ENCODE measurements at regions not wholly inside any gene's neighbourhood (a gene's known extent, or its start where the extent isn't known, plus 50 kb on each side); places are given as distances from the start of the nearest gene placed in this dataset.

DNA sequence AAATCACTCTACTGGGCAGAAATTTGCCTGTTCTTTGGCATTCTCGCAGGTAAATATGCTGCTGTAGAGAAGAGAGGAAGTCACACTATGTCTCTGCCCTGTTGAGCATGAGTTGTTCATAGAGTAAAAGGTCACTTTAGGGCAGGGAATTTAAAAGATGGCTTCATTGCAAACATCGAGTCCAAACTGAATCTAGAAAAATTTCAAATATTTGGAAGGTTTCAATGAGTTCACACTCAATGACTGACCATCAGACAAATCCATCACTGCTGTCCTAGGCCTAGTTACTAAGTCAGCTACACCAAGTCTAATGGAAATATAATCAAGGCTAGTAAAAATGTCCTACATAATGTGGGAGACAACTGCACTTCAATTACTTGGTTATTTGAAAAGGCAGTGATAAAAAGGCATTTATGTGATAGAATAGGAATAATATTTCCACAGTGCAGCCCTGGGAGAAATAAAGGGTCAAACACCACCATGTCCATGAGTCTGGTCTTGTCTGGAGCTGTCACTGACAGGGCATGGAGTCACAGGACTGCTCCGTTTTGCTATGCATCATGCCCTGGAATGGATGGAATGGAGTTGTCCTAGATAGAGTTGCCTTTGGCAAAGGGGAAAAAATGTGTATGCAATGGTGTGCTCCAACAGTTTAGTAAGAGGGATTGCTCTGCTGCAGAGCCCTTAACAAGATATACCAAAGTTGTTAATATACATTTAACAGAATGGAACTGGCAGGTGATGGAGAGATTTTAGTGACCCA is 218.5 kb upstream of the DAPK1 start:
- no peak for TF ChIP-seq EP300 (IDR thresholded peaks at IDR 0.05)
- TF ChIP-seq, protein P1, sequence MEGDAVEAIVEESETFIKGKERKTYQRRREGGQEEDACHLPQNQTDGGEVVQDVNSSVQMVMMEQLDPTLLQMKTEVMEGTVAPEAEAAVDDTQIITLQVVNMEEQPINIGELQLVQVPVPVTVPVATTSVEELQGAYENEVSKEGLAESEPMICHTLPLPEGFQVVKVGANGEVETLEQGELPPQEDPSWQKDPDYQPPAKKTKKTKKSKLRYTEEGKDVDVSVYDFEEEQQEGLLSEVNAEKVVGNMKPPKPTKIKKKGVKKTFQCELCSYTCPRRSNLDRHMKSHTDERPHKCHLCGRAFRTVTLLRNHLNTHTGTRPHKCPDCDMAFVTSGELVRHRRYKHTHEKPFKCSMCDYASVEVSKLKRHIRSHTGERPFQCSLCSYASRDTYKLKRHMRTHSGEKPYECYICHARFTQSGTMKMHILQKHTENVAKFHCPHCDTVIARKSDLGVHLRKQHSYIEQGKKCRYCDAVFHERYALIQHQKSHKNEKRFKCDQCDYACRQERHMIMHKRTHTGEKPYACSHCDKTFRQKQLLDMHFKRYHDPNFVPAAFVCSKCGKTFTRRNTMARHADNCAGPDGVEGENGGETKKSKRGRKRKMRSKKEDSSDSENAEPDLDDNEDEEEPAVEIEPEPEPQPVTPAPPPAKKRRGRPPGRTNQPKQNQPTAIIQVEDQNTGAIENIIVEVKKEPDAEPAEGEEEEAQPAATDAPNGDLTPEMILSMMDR (IDR thresholded peaks at IDR 0.05): no peak
- TF ChIP-seq POLR2AphosphoS5 (IDR thresholded peaks at IDR 0.05): no peak

All from esophagus muscularis mucosa (tissue), 4 donors.